Testis (tissue), 2 donors: ENCODE measurements at regions not wholly inside any gene's neighbourhood (a gene's known extent, or its start where the extent isn't known, plus 50 kb on each side); places are given as distances from the start of the nearest gene placed in this dataset.

ENCODE experiments used
- CTCF ChIP-seq, 3 experiments: fragments of 450-650 bp in 2 of 3; fragments of 200-600 bp in 1 of 3; sonication (generic) in 1 of 3; IDR thresholded peaks; one replicate each; pipeline ENCODE4 v1.5.1; 2016 to 2019; ENCODE audit warnings: antibody characterized with exemption in 3 of 3, mild to moderate bottlenecking in 2 of 3, moderate library complexity in 1 of 3
- POLR2A ChIP-seq: fragments of 450-650 bp; IDR thresholded peaks from one replicate; pipeline ENCODE4 v1.6.1; 2017; ENCODE audit warnings: antibody characterized with exemption, mild to moderate bottlenecking, moderate library complexity

GRCh38 chr10:6310977-6311376 is 108.2 kb downstream of the PFKFB3 start:
- no peak for TF ChIP-seq POLR2A
- no peak for TF ChIP-seq CTCF (IDR thresholded peaks at IDR 0.05)
